Rectal smooth muscle tissue (tissue), 1 donor: ENCODE measurements at regions not wholly inside any gene's neighbourhood (a gene's known extent, or its start where the extent isn't known, plus 50 kb on each side); places are given as distances from the start of the nearest gene placed in this dataset.
"Not testable (repeated sequence)": the region's sequence is repeated elsewhere in the genome, so short reads cannot be mapped to it uniquely, and the experiment has no call there.

Experiments used
- H3K27ac ChIP-seq: one replicate; pipeline ENCODE4 v1.7.0; 2013; ENCODE audit warnings: low read depth, low read length, inconsistent platforms
- H3K27me3 ChIP-seq: one replicate; pipeline ENCODE4 v1.7.0; 2013; ENCODE audit warnings: low read length; ENCODE audit not compliant: control insufficient read depth, insufficient read depth
- H3K36me3 ChIP-seq: one replicate; pipeline ENCODE4 v1.7.0; 2013; ENCODE audit warnings: low read length; ENCODE audit not compliant: control insufficient read depth, insufficient read depth
- H3K4me1 ChIP-seq: one replicate; pipeline ENCODE4 v1.7.0; 2013; ENCODE audit warnings: low read length; ENCODE audit not compliant: control insufficient read depth, insufficient read depth
- H3K4me3 ChIP-seq: one replicate; pipeline ENCODE4 v1.7.0; 2013; ENCODE audit warnings: low read length
- H3K9ac ChIP-seq: one replicate; pipeline ENCODE4 v1.7.0; 2013; ENCODE audit warnings: low read length

DNA sequence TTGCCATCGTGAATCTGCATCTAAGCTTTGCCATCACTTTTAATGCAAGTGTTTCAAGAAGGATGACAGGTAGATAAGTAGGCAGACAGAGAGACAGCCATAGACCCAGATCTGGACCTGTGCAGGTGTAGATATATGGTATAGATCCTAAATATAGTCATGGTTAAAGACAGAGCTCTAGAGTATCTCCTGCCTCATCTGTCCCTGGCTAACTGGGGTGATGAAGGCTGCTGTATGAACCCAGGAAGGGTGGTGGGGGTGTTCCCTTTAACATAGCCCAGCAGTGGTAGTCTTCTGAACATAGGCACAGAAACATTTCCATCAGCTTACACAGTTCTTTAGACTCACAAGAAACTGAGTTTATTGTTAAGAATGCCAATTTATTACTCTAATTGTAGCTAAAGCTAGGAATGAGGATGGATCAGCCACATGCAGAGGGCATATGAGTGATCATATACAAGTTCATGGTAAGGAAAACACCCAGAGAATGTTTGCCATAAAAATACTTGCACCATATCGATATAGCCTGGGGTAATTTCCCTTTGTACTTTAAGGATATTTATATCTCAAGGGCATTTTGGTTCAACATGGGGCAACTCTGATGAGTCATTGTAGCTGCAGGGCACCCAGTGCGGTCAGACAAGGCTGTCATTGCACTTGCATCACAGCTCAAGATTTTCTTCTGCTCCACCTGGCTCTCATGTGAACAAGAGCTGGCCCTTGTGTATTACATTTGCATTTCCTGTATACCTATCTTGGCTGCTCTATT, 587.2 kb downstream of the EPM2A start:
- no peaks in the 10 kb centered on the region for H3K36me3 ChIP-seq
- no peak overlapping the region for H3K27ac ChIP-seq
- peaks cover 5% of the 10 kb centered on the region for H3K4me1 ChIP-seq
- H3K27me3 ChIP-seq = no peaks in the 10 kb centered on the region
- no peak overlapping the region for H3K9ac ChIP-seq
- H3K4me3 ChIP-seq = no peak overlapping the region

- H3K27me3 ChIP-seq = no peaks in the 10 kb centered on the region
- no peaks in the 10 kb centered on the region for H3K36me3 ChIP-seq
- peaks cover 5% of the 10 kb centered on the region for H3K4me1 ChIP-seq
- no peak overlapping the region for H3K9ac ChIP-seq
- no peak overlapping the region for H3K27ac ChIP-seq
- no peak overlapping the region for H3K4me3 ChIP-seq
Observed at GRCh38 chr6:145148776-145149175, 586.5 kb downstream of the EPM2A start.

GRCh38 chr6:145151624-145152023, 583.7 kb downstream of the EPM2A start:
- H3K4me1 ChIP-seq = peaks cover 5% of the 10 kb centered on the region
- H3K36me3 ChIP-seq = no peaks in the 10 kb centered on the region
- H3K27ac ChIP-seq = no peak overlapping the region
- no peak overlapping the region for H3K9ac ChIP-seq
- no peaks in the 10 kb centered on the region for H3K27me3 ChIP-seq
- no peak overlapping the region for H3K4me3 ChIP-seq

DNA sequence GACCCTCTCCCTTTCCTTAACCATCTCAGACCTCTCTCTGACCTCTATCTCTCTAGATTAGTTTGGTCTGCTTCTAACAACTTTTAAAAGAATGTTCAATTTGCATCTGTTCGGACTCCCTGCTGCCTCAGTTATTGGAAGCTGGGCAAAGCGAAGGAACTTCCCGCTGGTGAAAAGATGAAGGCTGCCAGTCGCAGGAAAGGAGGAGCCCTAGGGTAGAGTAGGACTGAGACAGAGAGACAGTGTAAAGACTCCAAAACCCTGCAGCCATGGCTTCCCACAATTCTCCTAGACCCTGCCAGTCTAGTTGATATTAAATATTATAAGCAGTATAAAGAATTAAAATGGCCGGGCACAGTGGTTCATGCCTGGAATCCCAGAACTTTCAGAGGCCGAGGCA, 581.8 kb downstream of the EPM2A start:
- H3K27ac ChIP-seq = no peak overlapping the region
- no peaks in the 10 kb centered on the region for H3K36me3 ChIP-seq
- H3K4me1 ChIP-seq = peaks cover 5% of the 10 kb centered on the region
- H3K9ac ChIP-seq = no peak overlapping the region
- H3K27me3 ChIP-seq = no peaks in the 10 kb centered on the region
- no peak overlapping the region for H3K4me3 ChIP-seq

DNA sequence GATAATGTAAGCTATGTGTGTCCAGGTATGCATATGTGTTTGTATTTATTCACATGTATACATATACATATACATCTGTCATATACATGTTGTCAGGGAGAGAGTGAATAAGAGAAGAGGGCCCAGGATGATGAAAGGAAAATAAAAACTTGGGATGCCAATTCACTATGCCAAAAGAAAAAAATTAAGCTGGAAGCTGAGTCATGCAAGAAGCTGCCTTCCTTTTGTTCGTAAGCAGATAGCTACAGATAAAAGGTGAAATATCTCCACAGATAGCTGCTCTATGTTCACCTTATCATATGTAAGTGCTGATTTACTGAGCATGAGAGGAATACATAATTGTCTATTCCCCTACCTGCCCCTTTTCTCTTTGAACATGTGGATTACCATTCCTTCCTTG, 579.9 kb downstream of the EPM2A start:
- H3K36me3 ChIP-seq = no peaks in the 10 kb centered on the region
- no peak overlapping the region for H3K9ac ChIP-seq
- H3K4me3 ChIP-seq = no peak overlapping the region
- H3K27me3 ChIP-seq = no peaks in the 10 kb centered on the region
- no peak overlapping the region for H3K27ac ChIP-seq
- no peaks in the 10 kb centered on the region for H3K4me1 ChIP-seq

DNA sequence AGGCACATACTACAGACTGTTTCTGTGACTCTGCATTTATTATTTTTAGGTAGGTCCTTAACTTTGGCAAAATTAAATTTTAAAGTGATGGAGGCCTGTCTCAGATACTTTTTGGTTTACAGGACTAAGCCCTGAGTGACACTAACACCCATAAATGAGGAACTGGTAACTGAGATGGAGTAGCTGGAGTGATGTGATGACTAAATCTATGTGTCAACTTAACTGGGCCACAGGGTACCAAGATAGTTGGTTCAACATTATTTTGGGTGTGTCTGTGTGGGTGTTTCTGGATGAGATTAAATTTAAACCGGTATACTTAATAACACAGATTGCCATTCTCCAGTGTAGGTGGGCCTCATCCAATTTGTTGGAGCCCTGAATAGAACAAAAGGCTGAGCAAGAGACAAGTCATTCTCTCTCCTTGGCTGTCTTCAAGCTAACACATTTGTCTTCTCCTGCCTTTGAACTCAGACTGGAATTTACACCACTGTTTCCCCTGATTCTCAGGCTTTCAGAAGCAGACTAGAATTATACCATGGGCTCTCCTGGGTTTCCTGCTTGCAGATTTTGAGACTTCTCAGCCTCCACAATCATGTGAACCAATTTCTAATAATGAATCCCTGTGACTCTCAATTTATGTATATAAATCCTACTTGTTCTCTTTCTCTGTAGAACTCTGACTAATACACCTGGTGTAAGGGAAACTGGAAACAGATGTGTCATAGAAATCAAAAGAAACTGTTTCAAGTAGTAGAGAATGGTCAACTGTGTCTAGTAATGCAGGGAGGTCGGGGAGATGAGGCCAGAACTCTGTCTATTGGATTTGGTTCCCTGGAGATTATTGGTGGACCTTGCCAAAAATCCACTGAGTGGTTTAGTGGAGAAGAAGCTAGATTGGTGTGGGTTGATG, 579.2 kb downstream of the EPM2A start:
- H3K9ac ChIP-seq = no peak overlapping the region

DNA sequence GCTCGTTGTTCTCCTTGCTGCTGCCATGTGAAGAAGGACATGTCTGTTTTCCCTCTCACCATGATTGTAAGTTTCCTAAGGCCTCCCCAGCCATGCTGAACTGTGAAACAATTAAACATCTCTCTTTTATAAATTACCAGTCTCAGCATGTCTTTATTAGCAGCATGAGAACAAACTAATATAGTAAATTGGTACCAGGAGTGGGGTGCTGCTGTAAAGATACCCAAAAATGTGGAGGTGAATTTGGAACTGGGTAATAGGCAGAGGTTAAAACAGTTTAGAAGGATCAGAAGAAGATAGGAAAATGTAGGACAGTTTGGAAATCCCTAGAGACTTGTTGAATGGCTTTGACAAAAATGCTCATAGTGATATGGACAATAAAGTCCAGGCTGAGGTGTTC, 576.7 kb downstream of the EPM2A start:
- not testable (repeated sequence) for H3K4me3 ChIP-seq, H3K27me3 ChIP-seq, H3K36me3 ChIP-seq, H3K9ac ChIP-seq, H3K4me1 ChIP-seq, H3K27ac ChIP-seq

More for the DNA sequence above, 579.2 kb downstream of the EPM2A start:
- no peak overlapping the region for H3K4me3 ChIP-seq
- H3K27me3 ChIP-seq = no peaks in the 10 kb centered on the region
- no peaks in the 10 kb centered on the region for H3K4me1 ChIP-seq
- H3K27ac ChIP-seq = no peak overlapping the region
- H3K36me3 ChIP-seq = no peaks in the 10 kb centered on the region

GRCh38 chr6:145159921-145160320, 575.4 kb downstream of the EPM2A start:
- Histone ChIP-seq H3K36me3 (no peaks in the 10 kb centered on the region), H3K4me1 (no peaks in the 10 kb centered on the region), H3K27ac (no peak overlapping the region), H3K4me3 (no peak overlapping the region), H3K27me3 (no peaks in the 10 kb centered on the region), H3K9ac (no peak overlapping the region)

DNA sequence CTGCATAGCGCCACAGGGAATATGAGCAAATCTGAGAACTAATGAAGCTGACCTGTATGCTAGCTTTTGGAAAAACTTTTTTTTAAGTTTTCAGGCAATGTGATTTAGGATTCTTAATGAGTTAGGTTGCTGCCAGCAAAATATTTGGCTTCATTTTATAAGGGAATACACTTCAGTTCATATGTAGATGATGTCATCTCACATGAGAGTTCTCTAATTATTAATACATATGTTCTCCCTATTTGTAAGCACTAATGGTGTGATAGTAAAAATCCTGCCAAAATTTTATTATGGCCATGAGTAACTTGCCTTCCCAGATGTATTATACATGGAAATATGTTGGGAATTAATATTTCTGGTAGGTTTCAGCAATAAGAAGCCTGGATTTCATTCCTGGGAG, 573.8 kb downstream of the EPM2A start:
- no peak overlapping the region for H3K27ac ChIP-seq
- H3K9ac ChIP-seq = no peak overlapping the region
- no peaks in the 10 kb centered on the region for H3K36me3 ChIP-seq
- H3K4me3 ChIP-seq = no peak overlapping the region
- H3K4me1 ChIP-seq = no peaks in the 10 kb centered on the region
- H3K27me3 ChIP-seq = no peaks in the 10 kb centered on the region

- H3K4me3 ChIP-seq = no peak overlapping the region
- H3K27ac ChIP-seq = no peak overlapping the region
- no peaks in the 10 kb centered on the region for H3K4me1 ChIP-seq
- H3K36me3 ChIP-seq = no peaks in the 10 kb centered on the region
- no peak overlapping the region for H3K9ac ChIP-seq
- H3K27me3 ChIP-seq = no peaks in the 10 kb centered on the region
Observed at GRCh38 chr6:145169726-145170224, 565.5 kb downstream of the EPM2A start.

DNA sequence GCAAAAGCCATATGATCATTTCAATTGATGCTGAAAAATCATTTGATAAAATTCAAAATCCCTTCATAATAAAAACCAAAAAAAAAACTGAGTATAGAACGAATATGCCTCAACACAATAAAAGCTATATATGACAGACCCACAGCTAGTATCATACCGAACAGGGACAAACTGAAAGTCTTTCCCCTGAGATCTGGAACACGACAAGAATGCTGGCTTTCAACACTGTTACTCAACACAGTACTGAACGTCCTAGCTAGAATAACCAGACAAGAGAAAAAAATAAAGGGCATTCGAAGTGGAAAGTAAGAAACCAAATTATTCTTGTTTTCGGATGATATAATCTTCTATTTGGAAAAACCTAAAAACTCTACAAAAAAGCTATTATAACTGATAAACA, 559.9 kb downstream of the EPM2A start:
- no peak overlapping the region for H3K9ac ChIP-seq
- H3K27me3 ChIP-seq = no peaks in the 10 kb centered on the region
- no peak overlapping the region for H3K4me3 ChIP-seq
- H3K4me1 ChIP-seq = no peaks in the 10 kb centered on the region
- no peaks in the 10 kb centered on the region for H3K36me3 ChIP-seq
- H3K27ac ChIP-seq = no peak overlapping the region

DNA sequence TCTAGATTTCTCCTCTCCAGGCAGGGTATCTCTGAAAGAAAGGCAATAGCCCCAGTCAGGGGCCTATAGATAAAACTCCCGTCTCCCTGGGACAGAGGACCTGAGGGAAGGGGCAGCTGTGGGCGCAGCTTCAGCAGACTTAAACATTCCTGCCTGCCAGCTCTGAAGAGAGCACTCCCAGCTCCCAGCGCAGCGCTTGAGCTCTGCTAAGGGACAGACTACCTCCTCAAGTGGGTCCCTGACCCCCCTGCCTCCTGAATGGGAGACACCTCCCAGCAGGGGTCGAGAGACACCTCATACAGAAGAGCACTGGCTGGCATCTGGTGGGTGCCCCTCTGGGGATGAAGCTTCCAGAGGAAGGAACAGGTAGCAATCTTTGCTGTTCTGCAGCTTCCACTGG, 556.9 kb downstream of the EPM2A start:
- H3K4me3 ChIP-seq = no peak overlapping the region
- no peak overlapping the region for H3K27ac ChIP-seq
- no peaks in the 10 kb centered on the region for H3K4me1 ChIP-seq
- no peaks in the 10 kb centered on the region for H3K27me3 ChIP-seq
- H3K9ac ChIP-seq = no peak overlapping the region
- H3K36me3 ChIP-seq = no peaks in the 10 kb centered on the region
